ENCODE measurements at regions not wholly inside any gene's neighbourhood (a gene's known extent, or its start where the extent isn't known, plus 50 kb on each side); places are given as distances from the start of the nearest gene placed in this dataset.

DNA sequence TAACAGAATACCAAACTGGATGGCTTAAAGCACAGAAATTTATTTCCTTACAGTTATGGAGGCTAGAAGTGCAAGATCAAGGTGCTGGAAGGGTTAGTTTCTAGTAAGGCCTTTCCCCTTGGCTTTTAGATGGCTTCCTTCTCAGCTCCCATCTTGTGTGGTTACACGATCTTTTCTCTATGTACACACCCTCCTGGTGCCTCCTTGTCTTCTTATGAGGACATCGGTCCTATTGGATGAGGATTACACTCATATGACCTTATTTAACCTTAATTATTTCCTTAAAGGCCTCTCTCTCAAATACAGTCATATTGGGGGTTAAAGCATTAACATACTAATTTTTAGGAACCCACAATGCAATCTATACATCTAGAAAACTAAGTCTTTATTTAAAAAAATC is 787.9 kb upstream of the GALNTL6 start:
- TF ChIP-seq, protein P1, sequence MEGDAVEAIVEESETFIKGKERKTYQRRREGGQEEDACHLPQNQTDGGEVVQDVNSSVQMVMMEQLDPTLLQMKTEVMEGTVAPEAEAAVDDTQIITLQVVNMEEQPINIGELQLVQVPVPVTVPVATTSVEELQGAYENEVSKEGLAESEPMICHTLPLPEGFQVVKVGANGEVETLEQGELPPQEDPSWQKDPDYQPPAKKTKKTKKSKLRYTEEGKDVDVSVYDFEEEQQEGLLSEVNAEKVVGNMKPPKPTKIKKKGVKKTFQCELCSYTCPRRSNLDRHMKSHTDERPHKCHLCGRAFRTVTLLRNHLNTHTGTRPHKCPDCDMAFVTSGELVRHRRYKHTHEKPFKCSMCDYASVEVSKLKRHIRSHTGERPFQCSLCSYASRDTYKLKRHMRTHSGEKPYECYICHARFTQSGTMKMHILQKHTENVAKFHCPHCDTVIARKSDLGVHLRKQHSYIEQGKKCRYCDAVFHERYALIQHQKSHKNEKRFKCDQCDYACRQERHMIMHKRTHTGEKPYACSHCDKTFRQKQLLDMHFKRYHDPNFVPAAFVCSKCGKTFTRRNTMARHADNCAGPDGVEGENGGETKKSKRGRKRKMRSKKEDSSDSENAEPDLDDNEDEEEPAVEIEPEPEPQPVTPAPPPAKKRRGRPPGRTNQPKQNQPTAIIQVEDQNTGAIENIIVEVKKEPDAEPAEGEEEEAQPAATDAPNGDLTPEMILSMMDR (optimal IDR thresholded peaks at IDR 0.05 in 1 of 3, IDR thresholded peaks at IDR 0.05 in 1 of 3, conservative IDR thresholded peaks at IDR 0.05 in 1 of 3; ENCODE audit: extremely low read depth in 1 of 3, insufficient read depth in 2 of 3, low read length in 3 of 3), result no peak
- no peak for TF ChIP-seq EZH2 (IDR thresholded peaks at IDR 0.05; ENCODE audit: low read length)
